HCT116 (cell line): ENCODE measurements at regions not wholly inside any gene's neighbourhood (a gene's known extent, or its start where the extent isn't known, plus 50 kb on each side); places are given as distances from the start of the nearest gene placed in this dataset.

ENCODE experiments used
- ATAC-seq: fragments of 200-7000 bp; cut with Tn5 transposase; 2 replicates; pipeline ENCODE4 v1.9.1; 2020; ENCODE audit warnings: mild to moderate bottlenecking, moderate library complexity
- BruUV-seq: library from RNA; stranded (reverse); fragments of 400-500 nt; replicated peaks from 2 replicates; lab custom pipeline; 2021; lab: Mats Ljungman, UMichigan
- CTCF ChIA-PET: fragments of 300-600 bp; sonication (Branson Sonifier 250); formaldehyde crosslinking; loops from one replicate; lab custom pipeline; 2021; ENCODE audit warnings: antibody characterized with exemption; lab: Charles Lee
- POLR2A ChIA-PET: fragments of 300-600, 350-600 bp; sonication (Branson Sonifier 250); formaldehyde crosslinking; loops from one replicate; lab custom pipeline; 2021; ENCODE audit warnings: antibody characterized with exemption; lab: Charles Lee
- RAD21 ChIA-PET, 2 experiments: fragments of 300-600 bp; sonication (Branson Sonifier 250); formaldehyde crosslinking; loops; one replicate each; lab custom pipeline; 2023; ENCODE audit warnings: low total read pairs in 2 of 2; ENCODE audit not compliant: uncharacterized antibody in 2 of 2, unreplicated experiment in 2 of 2, low non-redundant PET in 1 of 2; lab: Charles Lee
- DNase-seq: peaks from one replicate; pipeline ENCODE4 v3.0.0-alpha.2; 2010; ENCODE audit warnings: low read depth, low spot score
- H2AFZ ChIP-seq: fragments of 200-600 bp; shearing (Covaris generic), sonication (generic); 2 replicates; pipeline ENCODE4 v1.6.1; 2017; ENCODE audit warnings: low read depth, mixed run types, mixed read lengths, antibody characterized with exemption, low read length; ENCODE audit not compliant: poor library complexity, severe bottlenecking
- H3K27ac ChIP-seq: 2 replicates; pipeline ENCODE4 v1.5.1; 2012; ENCODE audit warnings: low read depth, low read length
- H3K27me3 ChIP-seq: fragments of 200-600 bp; sonication (generic); 2 replicates; pipeline ENCODE4 v1.6.1; 2016; ENCODE audit warnings: mixed run types, low read length, mixed read lengths; ENCODE audit not compliant: insufficient read depth
- H3K36me3 ChIP-seq, 2 experiments: fragments of 200-500 bp in 1 of 2; fragments of 200-600 bp in 1 of 2; sonication (Bioruptor generic) in 1 of 2; sonication (generic) in 1 of 2; 2 replicates each; pipeline versions ENCODE4 v1.5.1 to v1.6.1; 2014 to 2016; ENCODE audit warnings: low read length in 2 of 2, inconsistent platforms in 1 of 2, mixed read lengths in 1 of 2, mixed run types in 1 of 2; ENCODE audit not compliant: insufficient read depth in 2 of 2, control insufficient read depth in 1 of 2
- H3K4me1 ChIP-seq, 2 experiments: fragments of 200-600 bp in 1 of 2; sonication (generic) in 1 of 2; 2 replicates each; pipeline versions ENCODE4 v1.5.1 to v1.6.1; 2012 to 2017; ENCODE audit warnings: low read length in 2 of 2, inconsistent platforms in 1 of 2, mild to moderate bottlenecking in 1 of 2, mixed read lengths in 1 of 2, mixed run types in 1 of 2, moderate library complexity in 1 of 2; ENCODE audit not compliant: insufficient read depth in 2 of 2, control insufficient read depth in 1 of 2
- H3K4me2 ChIP-seq: fragments of 200-600 bp; sonication (generic); 2 replicates; pipeline ENCODE4 v1.6.1; 2017; ENCODE audit warnings: mixed run types, low read length, mixed read lengths
- H3K4me3 ChIP-seq, 2 experiments: fragments of 200-600 bp in 1 of 2; sonication (generic) in 1 of 2; replicated peaks in 1 of 2; 2 replicates each; pipeline ENCODE4 v1.5.1; 2011 to 2016; ENCODE audit warnings: low read length in 2 of 2, control low read depth in 1 of 2, low read depth in 1 of 2, mild to moderate bottlenecking in 1 of 2, mixed read lengths in 1 of 2, mixed run types in 1 of 2
- H3K79me2 ChIP-seq: fragments of 200-600 bp; sonication (generic); 2 replicates; pipeline ENCODE4 v1.6.1; 2017; ENCODE audit warnings: mild to moderate bottlenecking, mixed run types, low read length, moderate library complexity, mixed read lengths; ENCODE audit not compliant: insufficient read depth
- H3K9ac ChIP-seq: fragments of 200-600 bp; sonication (generic); 2 replicates; pipeline ENCODE4 v1.6.1; 2016; ENCODE audit warnings: low read length, mixed read lengths
- H3K9me2 ChIP-seq: fragments of 200-600 bp; sonication (generic), shearing (Covaris generic); 2 replicates; pipeline ENCODE4 v1.6.1; 2017; ENCODE audit warnings: mixed run types, mild to moderate bottlenecking, moderate library complexity; ENCODE audit not compliant: insufficient read depth
- H3K9me3 ChIP-seq, 2 experiments: fragments of 200-500 bp in 1 of 2; fragments of 200-600 bp in 1 of 2; sonication (Bioruptor generic) in 1 of 2; sonication (generic) in 1 of 2; 2 replicates each; pipeline ENCODE4 v1.6.1; 2014 to 2017; ENCODE audit warnings: low read length in 2 of 2, mixed read lengths in 2 of 2, inconsistent platforms in 1 of 2, low read depth in 1 of 2, mild to moderate bottlenecking in 1 of 2, mixed run types in 1 of 2, moderate library complexity in 1 of 2; ENCODE audit not compliant: control insufficient read depth in 1 of 2, insufficient read depth in 1 of 2
- H4K20me1 ChIP-seq: fragments of 200-600 bp; sonication (generic), shearing (Covaris generic); 2 replicates; pipeline ENCODE4 v1.6.1; 2017; ENCODE audit warnings: mixed run types, mild to moderate bottlenecking, moderate library complexity; ENCODE audit not compliant: insufficient read depth
- SP1 ChIP-seq: IDR thresholded peaks from 2 replicates; pipeline ENCODE4 v1.6.1; 2012; ENCODE audit warnings: low read depth
- TCF7L2 ChIP-seq: IDR thresholded peaks from 2 replicates; pipeline ENCODE4 v1.7.0; 2011; ENCODE audit warnings: borderline replicate concordance, inconsistent platforms; ENCODE audit not compliant: insufficient read depth, insufficient read length; ENCODE audit errors: extremely low read depth
- YY1 ChIP-seq: IDR thresholded peaks from 2 replicates; pipeline ENCODE4 v1.6.1; 2011; ENCODE audit warnings: low read length, low read depth, moderate library complexity, mild to moderate bottlenecking; ENCODE audit not compliant: insufficient replicate concordance; ENCODE audit errors: extremely low read depth
- ZBTB33 ChIP-seq: IDR thresholded peaks from 2 replicates; pipeline ENCODE4 v1.6.1; 2011; ENCODE audit warnings: mild to moderate bottlenecking, low read length, moderate library complexity; ENCODE audit not compliant: insufficient replicate concordance; ENCODE audit errors: extremely low read depth
- intact Hi-C: fragments of 100-400 bp; cut with micrococcal nuclease; formaldehyde crosslinking; loops from 2 replicates; pipeline ENCODE4 v1.10.0; 2022

- no peak for TF ChIP-seq ZBTB33
- peak; percentile 61 for TF ChIP-seq SP1
- no peak for TF ChIP-seq YY1
These were observed 62.1 kb upstream of the SMIM21 start (continued) for GRCh38 chr18:75489493-75490190.

GRCh38 chr18:75483662-75484061, 56.2 kb upstream of the SMIM21 start:
- Histone ChIP-seq H3K9ac (no peak overlapping the region), H3K4me2 (no peak overlapping the region), H3K4me3 (no peak overlapping the region)
- ATAC-seq, result no peak
- intact Hi-C loops, result no loop called here
- no TSS peak for BruUV-seq
- CTCF ChIA-PET, result no interaction called here
- TF ChIP-seq TCF7L2, result no peak
- TF ChIP-seq, all 23 proteins: peak for 0
- H3K27me3 ChIP-seq, result no peaks in the 10 kb centered on the region
- H2AFZ ChIP-seq, result no peak overlapping the region
- H4K20me1 ChIP-seq, result no peaks in the 10 kb centered on the region
- ChIA-PET RAD21 (no interaction called here), POLR2A (no interaction called here)
- H3K79me2 ChIP-seq, result no peaks in the 10 kb centered on the region
- no peak overlapping the region for H3K27ac ChIP-seq
- no peaks in the 10 kb centered on the region for H3K36me3 ChIP-seq
- DNase-seq, result no peak
- H3K9me3 ChIP-seq, result peaks cover 8 to 12% of the 10 kb centered on the region in 2 experiments; a peak in 2 of 4 replicates
- H3K9me2 ChIP-seq, result no peaks in the 10 kb centered on the region
- peaks cover 0 to 9% of the 10 kb centered on the region in 2 experiments; a peak in 2 of 4 replicates for H3K4me1 ChIP-seq
